ENCODE measurements at regions not wholly inside any gene's neighbourhood (a gene's known extent, or its start where the extent isn't known, plus 50 kb on each side); places are given as distances from the start of the nearest gene placed in this dataset.

DNA sequence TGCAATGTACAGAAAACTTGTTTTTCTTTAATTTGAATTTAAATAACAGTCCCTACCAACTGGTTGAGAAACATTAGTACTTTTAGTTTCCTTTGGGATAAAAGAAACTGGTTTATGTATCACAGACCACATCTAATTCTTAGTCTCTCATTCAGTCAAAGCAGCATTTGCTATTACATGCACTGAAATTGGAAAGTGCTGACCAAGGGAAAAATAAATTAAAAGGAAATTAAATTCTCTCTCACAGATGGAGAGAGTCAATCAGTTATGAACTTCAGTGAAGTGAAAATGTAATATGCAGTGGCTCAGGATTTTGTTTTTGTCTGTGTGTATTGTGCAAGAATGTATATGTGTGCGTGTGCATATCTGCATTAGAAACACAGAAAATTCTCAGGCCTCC, 121.7 kb downstream of the TUSC1 start:
- H3K9ac ChIP-seq (ENCODE audit: control insufficient read depth, extremely low read depth, insufficient read depth, low read length): no peak overlapping the region
- no peaks in the 10 kb centered on the region for H3K4me1 ChIP-seq (ENCODE audit: control insufficient read depth, extremely low read depth, insufficient read depth, low read length)
- dilution Hi-C loops (cut with MboI; ENCODE audit: extremely low pct_ligation_motif_present, low sequenced_read_pairs): no loop called here
- no peaks in the 10 kb centered on the region for H4K20me1 ChIP-seq (ENCODE audit: control insufficient read depth, extremely low read depth, insufficient read depth, low read length)
- TF ChIP-seq, protein P1, sequence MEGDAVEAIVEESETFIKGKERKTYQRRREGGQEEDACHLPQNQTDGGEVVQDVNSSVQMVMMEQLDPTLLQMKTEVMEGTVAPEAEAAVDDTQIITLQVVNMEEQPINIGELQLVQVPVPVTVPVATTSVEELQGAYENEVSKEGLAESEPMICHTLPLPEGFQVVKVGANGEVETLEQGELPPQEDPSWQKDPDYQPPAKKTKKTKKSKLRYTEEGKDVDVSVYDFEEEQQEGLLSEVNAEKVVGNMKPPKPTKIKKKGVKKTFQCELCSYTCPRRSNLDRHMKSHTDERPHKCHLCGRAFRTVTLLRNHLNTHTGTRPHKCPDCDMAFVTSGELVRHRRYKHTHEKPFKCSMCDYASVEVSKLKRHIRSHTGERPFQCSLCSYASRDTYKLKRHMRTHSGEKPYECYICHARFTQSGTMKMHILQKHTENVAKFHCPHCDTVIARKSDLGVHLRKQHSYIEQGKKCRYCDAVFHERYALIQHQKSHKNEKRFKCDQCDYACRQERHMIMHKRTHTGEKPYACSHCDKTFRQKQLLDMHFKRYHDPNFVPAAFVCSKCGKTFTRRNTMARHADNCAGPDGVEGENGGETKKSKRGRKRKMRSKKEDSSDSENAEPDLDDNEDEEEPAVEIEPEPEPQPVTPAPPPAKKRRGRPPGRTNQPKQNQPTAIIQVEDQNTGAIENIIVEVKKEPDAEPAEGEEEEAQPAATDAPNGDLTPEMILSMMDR (optimal IDR thresholded peaks at IDR 0.05 in 1 of 3, IDR thresholded peaks at IDR 0.05 in 1 of 3, conservative IDR thresholded peaks at IDR 0.05 in 1 of 3; ENCODE audit: extremely low read depth in 1 of 3, insufficient read depth in 2 of 3, low read length in 3 of 3): no peak
- TF ChIP-seq EZH2 (IDR thresholded peaks at IDR 0.05; ENCODE audit: low read length): no peak
- H3K79me2 ChIP-seq (ENCODE audit: control insufficient read depth, insufficient read depth, low read length): no peaks in the 10 kb centered on the region
- no peaks in the 10 kb centered on the region for H3K9me1 ChIP-seq (ENCODE audit: control insufficient read depth, extremely low read depth, insufficient read depth, low read length)
- H3K27ac ChIP-seq (ENCODE audit: control insufficient read depth, insufficient read depth, low read length): no peak overlapping the region
- H2AFZ ChIP-seq (ENCODE audit: control insufficient read depth, low read length): no peak overlapping the region
- no peaks in the 10 kb centered on the region for H3K36me3 ChIP-seq (ENCODE audit: control insufficient read depth in 2 of 2, extremely low read depth in 1 of 2, insufficient read depth in 2 of 2, low read length in 2 of 2)
- DNase-seq (ENCODE audit: low read depth, low spot score): no peak
- no peaks in the 10 kb centered on the region for H3K27me3 ChIP-seq (ENCODE audit: control insufficient read depth, extremely low read depth, insufficient read depth, low read length)
- FAIRE-seq: no peak
- no peak overlapping the region for H3K4me3 ChIP-seq (ENCODE audit: control insufficient read depth in 2 of 3, extremely low read depth in 1 of 3, insufficient read depth in 2 of 3, low read depth in 1 of 3, low read length in 3 of 3)
- no peaks in the 10 kb centered on the region for H3K9me3 ChIP-seq (ENCODE audit: control insufficient read depth, low read depth, low read length)
- H3K4me2 ChIP-seq (ENCODE audit: control insufficient read depth, extremely low read depth, insufficient read depth, low read depth, low read length): no peak overlapping the region

GRCh38 chr9:25548847-25549246, 129.4 kb downstream of the TUSC1 start:
- no peaks in the 10 kb centered on the region for H4K20me1 ChIP-seq (ENCODE audit: control insufficient read depth, extremely low read depth, insufficient read depth, low read length)
- H3K36me3 ChIP-seq (ENCODE audit: control insufficient read depth in 2 of 2, extremely low read depth in 1 of 2, insufficient read depth in 2 of 2, low read length in 2 of 2): no peaks in the 10 kb centered on the region
- H3K4me2 ChIP-seq (ENCODE audit: control insufficient read depth, extremely low read depth, insufficient read depth, low read depth, low read length): no peak overlapping the region
- no peaks in the 10 kb centered on the region for H3K79me2 ChIP-seq (ENCODE audit: control insufficient read depth, insufficient read depth, low read length)
- no peak overlapping the region for H3K27ac ChIP-seq (ENCODE audit: control insufficient read depth, insufficient read depth, low read length)
- H2AFZ ChIP-seq (ENCODE audit: control insufficient read depth, low read length): no peak overlapping the region
- H3K9me3 ChIP-seq (ENCODE audit: control insufficient read depth, low read depth, low read length): no peaks in the 10 kb centered on the region
- FAIRE-seq (no peak), DNase-seq (ENCODE audit: low read depth, low spot score) (no peak)
- dilution Hi-C loops (cut with MboI; ENCODE audit: extremely low pct_ligation_motif_present, low sequenced_read_pairs): no loop called here
- no peaks in the 10 kb centered on the region for H3K4me1 ChIP-seq (ENCODE audit: control insufficient read depth, extremely low read depth, insufficient read depth, low read length)
- H3K9me1 ChIP-seq (ENCODE audit: control insufficient read depth, extremely low read depth, insufficient read depth, low read length): no peaks in the 10 kb centered on the region
- H3K9ac ChIP-seq (ENCODE audit: control insufficient read depth, extremely low read depth, insufficient read depth, low read length): no peak overlapping the region
- H3K4me3 ChIP-seq (ENCODE audit: control insufficient read depth in 2 of 3, extremely low read depth in 1 of 3, insufficient read depth in 2 of 3, low read depth in 1 of 3, low read length in 3 of 3): no peak overlapping the region
- H3K27me3 ChIP-seq (ENCODE audit: control insufficient read depth, extremely low read depth, insufficient read depth, low read length): no peaks in the 10 kb centered on the region
- no peak for TF ChIP-seq EZH2 (IDR thresholded peaks at IDR 0.05; ENCODE audit: low read length)
- TF ChIP-seq, protein P1 (optimal IDR thresholded peaks at IDR 0.05 in 1 of 3, IDR thresholded peaks at IDR 0.05 in 1 of 3, conservative IDR thresholded peaks at IDR 0.05 in 1 of 3; ENCODE audit: extremely low read depth in 1 of 3, insufficient read depth in 2 of 3, low read length in 3 of 3): no peak
